K562 (cell line): ENCODE measurements at regions not wholly inside any gene's neighbourhood (a gene's known extent, or its start where the extent isn't known, plus 50 kb on each side); places are given as distances from the start of the nearest gene placed in this dataset.

Experiments
- ATAC-seq: fragments of 200-7000 bp; cut with Tn5 transposase; 3 replicates; pipeline ENCODE4 v1.9.1; 2020; ENCODE audit warnings: moderate library complexity
- BruUV-seq: library from RNA; stranded (reverse); fragments of 400-500 nt; replicated peaks from 2 replicates; lab custom pipeline; 2021; lab: Mats Ljungman, UMichigan
- CTCF ChIA-PET: fragments of 300-600 bp; formaldehyde crosslinking; extraction: SDS; loops from one replicate; lab custom pipeline; 2021; ENCODE audit warnings: low intra/inter-chr PET ratio; lab: Yijun Ruan, JAX
- POLR2A ChIA-PET: fragments of 300-600, 350-650 bp; sonication (Branson Sonifier 250); formaldehyde crosslinking; extraction: SDS; loops from one replicate; lab custom pipeline; 2021; ENCODE audit warnings: antibody characterized with exemption, inconsistent platforms; lab: Yijun Ruan, JAX
- DNase-seq, 4 experiments: peaks; one replicate each; pipeline versions ENCODE4 v3.0.0 to v3.0.0-alpha.2; 2011 to 2018; ENCODE audit warnings: low spot score in 3 of 4, mixed read lengths in 3 of 4; ENCODE audit errors: extremely low read depth in 1 of 4
- FAIRE-seq: peaks from 2 replicates; lab custom pipeline; 2011; peaks lifted over from hg19 to GRCh38; lab: Jason Lieb, UNC
- H2AFZ ChIP-seq: 2 replicates; pipeline ENCODE4 v1.6.0; 2011; ENCODE audit warnings: low read depth, low read length, control low read depth, inconsistent platforms
- H3K27ac ChIP-seq: fragments of 200-600 bp; 3 replicates; pipeline ENCODE4 v1.8.0; 2011; ENCODE audit warnings: low read depth, mild to moderate bottlenecking, control low read depth, inconsistent platforms, low read length, moderate library complexity, mixed read lengths; ENCODE audit errors: extremely low read depth
- H3K27me3 ChIP-seq, 2 experiments: fragments of 300-600 bp in 1 of 2; 2 replicates in 1 of 2; 3 replicates in 1 of 2; pipeline versions ENCODE4 v1.6.0 to v1.8.0; 2011; ENCODE audit warnings: inconsistent platforms in 2 of 2, low read length in 2 of 2, mild to moderate bottlenecking in 1 of 2, mixed read lengths in 1 of 2, moderate library complexity in 1 of 2; ENCODE audit not compliant: control insufficient read depth in 2 of 2, insufficient read depth in 2 of 2
- H3K36me3 ChIP-seq: fragments of 300-600 bp; 3 replicates; pipeline ENCODE4 v1.8.0; 2011; ENCODE audit warnings: mild to moderate bottlenecking, low read length, inconsistent platforms; ENCODE audit not compliant: control insufficient read depth, insufficient read depth
- H3K4me1 ChIP-seq, 2 experiments: fragments of 200-600 bp in 1 of 2; replicated peaks in 1 of 2; 2 replicates in 1 of 2; 3 replicates in 1 of 2; pipeline versions ENCODE4 v1.5.1 to v1.8.0; 2011; ENCODE audit warnings: inconsistent platforms in 2 of 2, low read length in 2 of 2, mild to moderate bottlenecking in 1 of 2, mixed read lengths in 1 of 2, moderate library complexity in 1 of 2; ENCODE audit not compliant: control insufficient read depth in 2 of 2, insufficient read depth in 2 of 2
- H3K4me2 ChIP-seq: 2 replicates; pipeline ENCODE4 v1.6.1; 2011; ENCODE audit warnings: low read length, control low read depth, inconsistent platforms, mixed read lengths; ENCODE audit not compliant: insufficient read depth
- H3K4me3 ChIP-seq: fragments of 200-600 bp; sonication (generic), shearing (Covaris generic); 2 replicates; pipeline ENCODE4 v1.5.1; 2016; ENCODE audit warnings: control low read depth, inconsistent platforms
- H3K79me2 ChIP-seq: fragments of 200-600 bp; 3 replicates; pipeline ENCODE4 v1.8.0; 2011; ENCODE audit warnings: low read length, inconsistent platforms; ENCODE audit not compliant: control insufficient read depth, insufficient read depth
- H3K9ac ChIP-seq, 2 experiments: 2 replicates each; pipeline versions ENCODE4 v1.6.0 to v1.6.1; 2011; ENCODE audit warnings: low read depth in 2 of 2, low read length in 2 of 2, control low read depth in 1 of 2, inconsistent platforms in 1 of 2, mild to moderate bottlenecking in 1 of 2, mixed read lengths in 1 of 2; ENCODE audit not compliant: insufficient read depth in 1 of 2
- H3K9me1 ChIP-seq: one replicate; pipeline ENCODE4 v1.6.0; 2011; ENCODE audit warnings: inconsistent platforms, mild to moderate bottlenecking, low read length, moderate library complexity; ENCODE audit not compliant: control insufficient read depth, insufficient read depth
- H3K9me3 ChIP-seq: replicated peaks from 2 replicates; pipeline ENCODE4 v1.5.1; 2011; ENCODE audit warnings: low read depth, low read length, inconsistent platforms; ENCODE audit not compliant: control insufficient read depth, insufficient read depth
- H4K20me1 ChIP-seq: replicated peaks from 2 replicates; pipeline ENCODE4 v1.6.1; 2011; ENCODE audit warnings: low read length, inconsistent platforms, mixed read lengths; ENCODE audit not compliant: control insufficient read depth, insufficient read depth
- BRD4 ChIP-seq: fragments of 200-600 bp; sonication (generic); IDR thresholded peaks from 2 replicates; pipeline ENCODE4 v1.6.1; 2017; ENCODE audit warnings: inconsistent platforms
- HDAC2 ChIP-seq: fragments of 450-650 bp; IDR thresholded peaks from 2 replicates; pipeline ENCODE4 v1.6.1; 2016; ENCODE audit warnings: mild to moderate bottlenecking
- HMG20A ChIP-seq: fragments of 450-650 bp; formaldehyde crosslinking; conservative IDR thresholded peaks from 2 replicates; pipeline ENCODE4 v1.4.0; 2020; ENCODE audit warnings: mild to moderate bottlenecking, mixed read lengths
- ILF3 ChIP-seq: fragments of 450-650 bp; IDR thresholded peaks from 2 replicates; pipeline ENCODE4 v1.6.1; 2018; ENCODE audit warnings: antibody characterized with exemption, mild to moderate bottlenecking, moderate library complexity, borderline replicate concordance
- MYNN ChIP-seq, 2 experiments: sonication (generic); formaldehyde crosslinking in 1 of 2; IDR thresholded peaks; 2 replicates each; pipeline versions ENCODE4 v1.5.0 to v1.6.1; 2016 to 2020; ENCODE audit warnings: antibody characterized with exemption in 1 of 2, missing genetic modification reagents in 1 of 2
- SMARCE1 ChIP-seq: fragments of 450-650 bp; IDR thresholded peaks from 2 replicates; pipeline ENCODE4 v1.7.1; 2016; ENCODE audit warnings: mild to moderate bottlenecking
- TAF1 ChIP-seq: IDR thresholded peaks from 2 replicates; pipeline ENCODE4 v1.6.1; 2011; ENCODE audit warnings: mild to moderate bottlenecking, low read length, moderate library complexity; ENCODE audit not compliant: insufficient read depth, control insufficient read depth, severe bottlenecking; ENCODE audit errors: extremely low read depth
- TARDBP ChIP-seq: fragments of 450-650 bp; IDR thresholded peaks from 2 replicates; pipeline ENCODE4 v1.6.1; 2016
- ZC3H4 ChIP-seq: sonication (generic); formaldehyde crosslinking; IDR thresholded peaks from 2 replicates; pipeline ENCODE4 v1.9.0; 2021; ENCODE audit warnings: missing genetic modification reagents, borderline replicate concordance
- ZNF124 ChIP-seq: sonication (generic); formaldehyde crosslinking; IDR thresholded peaks from 2 replicates; pipeline ENCODE4 v1.8.1; 2022; ENCODE audit warnings: missing genetic modification reagents
- WGBS: fragments of 100-300 bp; shearing (Covaris generic); methylation state at CpG from one replicate; pipeline ENCODE4 v1.1.6; 2016; ENCODE audit warnings: low coverage, mixed read lengths; ENCODE audit not compliant: insufficient coverage; ENCODE audit errors: missing lambda C conversion rate; 5-methylcytosine and 5-hydroxymethylcytosine counted together
- in situ Hi-C: fragments of 300-500 bp; cut with MboI; formaldehyde crosslinking; loops from 4 replicates; pipeline ENCODE4 v1.15.0; 2018; ENCODE audit warnings: inconsistent platforms, mixed read lengths
- intact Hi-C: fragments of 100-400 bp; cut with micrococcal nuclease; formaldehyde crosslinking; loops from 2 replicates; pipeline ENCODE4 v1.14.2; 2022
- TF ChIP-seq, protein P1 (sequence below): fragments of 450-650 bp; formaldehyde crosslinking; IDR thresholded peaks from 2 replicates; pipeline ENCODE4 v1.4.0; 2020; ENCODE audit warnings: mild to moderate bottlenecking, moderate library complexity
- TF ChIP-seq, protein P2 (sequence below): sonication (generic); formaldehyde crosslinking; IDR thresholded peaks from 2 replicates; pipeline ENCODE4 v1.8.1; 2022; ENCODE audit warnings: missing genetic modification reagents

DNA sequence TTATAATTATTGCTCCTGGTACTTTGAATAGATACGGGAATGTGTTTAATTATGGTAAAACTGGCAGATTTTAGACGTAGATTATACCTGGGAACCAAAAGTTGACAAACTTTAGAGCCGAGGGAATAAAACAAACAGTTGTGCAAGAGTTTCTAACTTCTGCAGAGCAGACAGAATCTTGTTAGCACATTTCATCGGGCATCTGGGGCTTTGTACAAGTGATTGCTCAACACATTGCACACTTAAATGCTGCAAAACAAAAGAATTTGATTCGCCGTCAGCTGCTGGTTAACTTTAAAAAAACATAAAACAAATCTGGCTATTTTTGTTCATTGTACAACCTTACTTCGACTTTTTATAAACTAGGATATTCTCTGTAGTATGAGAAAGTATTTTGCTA, 398.1 kb downstream of the MAN2A1 start:
- Histone ChIP-seq H3K36me3 (no peaks in the 10 kb centered on the region), H3K9ac (no peak overlapping the region), H4K20me1 (no peaks in the 10 kb centered on the region), H3K27ac (no peak overlapping the region), H3K4me1 (no peaks in the 10 kb centered on the region), H3K4me2 (no peak overlapping the region), H3K9me1 (no peaks in the 10 kb centered on the region), H3K27me3 (no peaks in the 10 kb centered on the region), H3K9me3 (no peaks in the 10 kb centered on the region), H3K4me3 (no peak overlapping the region), H3K79me2 (no peaks in the 10 kb centered on the region), H2AFZ (no peak overlapping the region)
- CTCF ChIA-PET: no interaction called here
- FAIRE-seq (no peak), DNase-seq (no peak), ATAC-seq (no peak)
- POLR2A ChIA-PET: no interaction called here
- TF ChIP-seq HMG20A (no peak), TAF1 (no peak)
- TF ChIP-seq, protein P1, sequence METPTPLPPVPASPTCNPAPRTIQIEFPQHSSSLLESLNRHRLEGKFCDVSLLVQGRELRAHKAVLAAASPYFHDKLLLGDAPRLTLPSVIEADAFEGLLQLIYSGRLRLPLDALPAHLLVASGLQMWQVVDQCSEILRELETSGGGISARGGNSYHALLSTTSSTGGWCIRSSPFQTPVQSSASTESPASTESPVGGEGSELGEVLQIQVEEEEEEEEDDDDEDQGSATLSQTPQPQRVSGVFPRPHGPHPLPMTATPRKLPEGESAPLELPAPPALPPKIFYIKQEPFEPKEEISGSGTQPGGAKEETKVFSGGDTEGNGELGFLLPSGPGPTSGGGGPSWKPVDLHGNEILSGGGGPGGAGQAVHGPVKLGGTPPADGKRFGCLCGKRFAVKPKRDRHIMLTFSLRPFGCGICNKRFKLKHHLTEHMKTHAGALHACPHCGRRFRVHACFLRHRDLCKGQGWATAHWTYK (CRISPR knock-in tag): no peak
- intact Hi-C loops (no loop called here), in situ Hi-C loops (no loop called here)
- no TSS peak for BruUV-seq
- under 1% methylated on average over 7 of the region's 7 CpGs for WGBS

DNA sequence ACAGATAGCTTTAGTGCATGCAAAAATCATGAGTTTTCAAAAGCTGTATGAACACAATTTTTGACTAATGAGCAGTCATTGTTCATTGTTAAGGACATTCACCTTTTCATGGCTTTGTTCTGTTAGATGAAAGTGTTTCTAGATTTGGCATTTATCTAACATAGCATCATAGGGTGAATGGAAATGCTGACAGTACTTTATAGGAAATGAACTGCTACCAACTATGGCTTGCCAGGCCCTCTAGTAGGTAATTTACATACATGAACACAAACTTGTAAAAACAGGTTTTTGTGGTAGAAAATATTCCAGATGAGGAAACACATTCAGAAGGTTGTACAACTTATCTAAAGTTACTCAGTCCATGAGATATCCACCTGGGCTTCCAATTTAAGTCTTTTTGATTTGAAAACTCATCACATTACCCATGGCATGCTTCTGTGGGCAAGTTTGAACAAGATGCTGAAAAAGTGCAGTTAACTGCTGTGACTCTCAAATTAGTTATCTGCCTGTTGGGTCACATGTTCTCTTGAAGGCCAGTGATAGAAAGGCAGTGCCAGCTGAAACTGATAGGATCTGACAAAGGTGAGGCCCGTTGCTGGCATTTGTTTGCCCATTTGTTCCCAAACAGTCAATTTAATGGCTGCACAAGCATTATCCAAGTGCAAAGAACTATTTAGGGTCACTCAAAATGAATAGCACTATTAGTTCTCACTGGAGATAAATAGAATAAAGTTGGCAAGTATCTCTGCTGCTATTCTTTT, 399.1 kb downstream of the MAN2A1 start:
- Histone ChIP-seq H2AFZ (no peak overlapping the region), H3K27ac (no peak overlapping the region), H3K79me2 (no peaks in the 10 kb centered on the region), H3K36me3 (no peaks in the 10 kb centered on the region), H3K9me3 (no peaks in the 10 kb centered on the region), H3K27me3 (no peaks in the 10 kb centered on the region), H3K4me3 (no peak overlapping the region), H3K9me1 (no peaks in the 10 kb centered on the region), H3K4me1 (no peaks in the 10 kb centered on the region), H4K20me1 (no peaks in the 10 kb centered on the region), H3K4me2 (no peak overlapping the region), H3K9ac (no peak overlapping the region)
- no peak for FAIRE-seq
- ATAC-seq: no peak
- no TSS peak for BruUV-seq
- CTCF ChIA-PET: no interaction called here
- WGBS: 0% methylated on average over 1 of the region's 1 CpG
- intact Hi-C loops (no loop called here), in situ Hi-C loops (no loop called here)
- POLR2A ChIA-PET: no interaction called here
- DNase-seq: no peak
- TF ChIP-seq MYNN (IDR thresholded peaks at IDR 0.05): no peak
- TF ChIP-seq MYNN (CRISPR knock-in tag; IDR thresholded peaks at IDR 0.05): no peak
- no peak for TF ChIP-seq ZC3H4 (CRISPR knock-in tag)
- no peak for TF ChIP-seq TARDBP
- no peak for TF ChIP-seq SMARCE1
- TF ChIP-seq, protein P2, sequence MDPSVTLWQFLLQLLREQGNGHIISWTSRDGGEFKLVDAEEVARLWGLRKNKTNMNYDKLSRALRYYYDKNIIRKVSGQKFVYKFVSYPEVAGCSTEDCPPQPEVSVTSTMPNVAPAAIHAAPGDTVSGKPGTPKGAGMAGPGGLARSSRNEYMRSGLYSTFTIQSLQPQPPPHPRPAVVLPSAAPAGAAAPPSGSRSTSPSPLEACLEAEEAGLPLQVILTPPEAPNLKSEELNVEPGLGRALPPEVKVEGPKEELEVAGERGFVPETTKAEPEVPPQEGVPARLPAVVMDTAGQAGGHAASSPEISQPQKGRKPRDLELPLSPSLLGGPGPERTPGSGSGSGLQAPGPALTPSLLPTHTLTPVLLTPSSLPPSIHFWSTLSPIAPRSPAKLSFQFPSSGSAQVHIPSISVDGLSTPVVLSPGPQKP (CRISPR knock-in tag): no peak
- TF ChIP-seq ZNF124 (CRISPR knock-in tag): no peak
- no peak for TF ChIP-seq BRD4
- TF ChIP-seq HDAC2: no peak
- no peak for TF ChIP-seq ILF3
